ENCODE measurements at regions not wholly inside any gene's neighbourhood (a gene's known extent, or its start where the extent isn't known, plus 50 kb on each side); places are given as distances from the start of the nearest gene placed in this dataset.

DNA sequence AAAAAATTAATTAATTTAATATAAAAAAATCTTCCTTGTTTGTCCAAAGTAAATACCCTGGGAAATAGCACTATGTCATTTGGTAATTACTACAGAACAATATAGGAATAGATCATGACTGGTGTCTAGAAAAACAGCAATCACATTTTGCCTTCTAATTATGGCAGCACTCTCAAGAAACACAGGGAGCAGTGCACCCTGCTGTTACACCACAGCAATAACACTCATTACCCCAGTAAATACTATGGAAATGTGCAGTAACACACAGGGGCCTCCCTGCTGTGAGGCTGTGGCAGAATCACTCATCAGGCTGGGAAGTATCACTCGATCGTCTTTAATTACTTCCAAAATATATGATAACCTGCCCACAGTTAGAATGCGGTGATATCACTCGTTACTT, 646.0 kb downstream of the TUSC7 start:
- TF ChIP-seq POLR2A (IDR thresholded peaks at IDR 0.05; ENCODE audit: extremely low read depth, insufficient read length) (no peak), MAX (IDR thresholded peaks at IDR 0.05; ENCODE audit: low read depth, low read length) (no peak)
